Activated CD4-positive, alpha-beta T cell treated with anti-CD3 and anti-CD28 coated beads for 1 hour (primary cell): ENCODE measurements at regions not wholly inside any gene's neighbourhood (a gene's known extent, or its start where the extent isn't known, plus 50 kb on each side); places are given as distances from the start of the nearest gene placed in this dataset.

ENCODE experiments used
- DNase-seq: peaks from one replicate; pipeline ENCODE4 v3.0.0-alpha.2; 2020

GRCh38 chr5:56508249-56508648 lies 275.1 kb upstream of the ANKRD55 start:
- DNase-seq: no peak

GRCh38 chr5:56507351-56507930 lies 274.3 kb upstream of the ANKRD55 start:
- DNase-seq: no peak

- DNase-seq: no peak
Observed at GRCh38 chr5:56506211-56506965, 273.3 kb upstream of the ANKRD55 start.

GRCh38 chr5:56503929-56504328 lies 270.8 kb upstream of the ANKRD55 start:
- DNase-seq: no peak

GRCh38 chr5:56501781-56502557 lies 268.8 kb upstream of the ANKRD55 start:
- no peak for DNase-seq

- DNase-seq: no peak
Observed at GRCh38 chr5:56499901-56500300, 266.8 kb upstream of the ANKRD55 start.

GRCh38 chr5:56499491-56499890 lies 266.4 kb upstream of the ANKRD55 start:
- no peak for DNase-seq

GRCh38 chr5:56498759-56499395 lies 265.7 kb upstream of the ANKRD55 start:
- DNase-seq: no peak

GRCh38 chr5:56496581-56497063 lies 263.5 kb upstream of the ANKRD55 start:
- no peak for DNase-seq

- DNase-seq: no peak
Observed at GRCh38 chr5:56494300-56494731, 261.2 kb upstream of the ANKRD55 start.

- no peak for DNase-seq
Observed at GRCh38 chr5:56493766-56494165, 260.6 kb upstream of the ANKRD55 start.

GRCh38 chr5:56493308-56493707 lies 260.2 kb upstream of the ANKRD55 start:
- no peak for DNase-seq

- DNase-seq: no peak
Observed at GRCh38 chr5:56492812-56493211, 259.7 kb upstream of the ANKRD55 start.

GRCh38 chr5:56490971-56491468 lies 257.9 kb upstream of the ANKRD55 start:
- peak; percentile 42 for DNase-seq

GRCh38 chr5:56489272-56489671 lies 256.1 kb upstream of the ANKRD55 start:
- DNase-seq: no peak

- no peak for DNase-seq
Observed at GRCh38 chr5:56487528-56488115, 254.5 kb upstream of the ANKRD55 start.

GRCh38 chr5:56482363-56482762 lies 249.2 kb upstream of the ANKRD55 start:
- DNase-seq: no peak

- no peak for DNase-seq
Observed at GRCh38 chr5:56481428-56482357, 248.6 kb upstream of the ANKRD55 start.

GRCh38 chr5:56480705-56481427 lies 247.7 kb upstream of the ANKRD55 start:
- no peak for DNase-seq

- no peak for DNase-seq
Observed at GRCh38 chr5:56480078-56480704, 247.1 kb upstream of the ANKRD55 start.
